Natural killer cell (primary cell): ENCODE measurements at regions not wholly inside any gene's neighbourhood (a gene's known extent, or its start where the extent isn't known, plus 50 kb on each side); places are given as distances from the start of the nearest gene placed in this dataset.

Experiments used
- ATAC-seq, 3 donors: fragments of 150-1000 bp in 2 of 3; fragments of 200-7000 bp in 1 of 3; cut with Tn5 transposase; 1 replicate in 1 of 3; 2 replicates in 2 of 3; pipeline ENCODE4 v1.10.0; 2021; ENCODE audit warnings: mild to moderate bottlenecking in 2 of 3, moderate library complexity in 2 of 3
- DNase-seq, 2 donors: peaks; one replicate each; pipeline versions ENCODE4 v3.0.0 to v3.0.0-alpha.2; 2013 to 2021; ENCODE audit warnings: mixed read lengths in 1 of 2
- H3K27ac ChIP-seq: one replicate; pipeline ENCODE4 v1.5.1; 2013; ENCODE audit warnings: mild to moderate bottlenecking, low read length
- H3K27me3 ChIP-seq: one replicate; pipeline ENCODE4 v1.6.1; 2013; ENCODE audit warnings: low read length; ENCODE audit not compliant: control insufficient read depth, insufficient read depth
- H3K36me3 ChIP-seq: one replicate; pipeline ENCODE4 v1.6.1; 2013; ENCODE audit warnings: low read length; ENCODE audit not compliant: control insufficient read depth, insufficient read depth
- H3K4me1 ChIP-seq: one replicate; pipeline ENCODE4 v1.6.1; 2013; ENCODE audit warnings: low read length; ENCODE audit not compliant: control insufficient read depth, insufficient read depth
- H3K4me3 ChIP-seq: one replicate; pipeline ENCODE4 v1.5.1; 2013; ENCODE audit warnings: low read length
- H3K9me3 ChIP-seq: one replicate; pipeline ENCODE4 v1.6.1; 2013; ENCODE audit warnings: low read length; ENCODE audit not compliant: control insufficient read depth, insufficient read depth
- H3K27ac Mint-ChIP-seq, 2 donors: one replicate each; pipeline ENCODE4 v1.8.0; 2022; ENCODE audit warnings: mild to moderate bottlenecking in 2 of 2, mixed read lengths in 2 of 2, moderate library complexity in 1 of 2
- H3K27me3 Mint-ChIP-seq, 2 donors: one replicate each; pipeline ENCODE4 v1.8.0; 2022; ENCODE audit warnings: low read depth in 2 of 2, mixed read lengths in 2 of 2
- H3K36me3 Mint-ChIP-seq: one replicate; pipeline ENCODE4 v1.8.0; 2022; ENCODE audit warnings: mixed read lengths
- H3K4me1 Mint-ChIP-seq, 2 donors: one replicate each; pipeline ENCODE4 v1.8.0; 2022; ENCODE audit warnings: mixed read lengths in 2 of 2
- H3K4me3 Mint-ChIP-seq: one replicate; pipeline ENCODE4 v1.8.0; 2022; ENCODE audit warnings: mild to moderate bottlenecking, moderate library complexity, mixed read lengths
- H3K9me3 Mint-ChIP-seq, 2 donors: one replicate each; pipeline ENCODE4 v1.8.0; 2022; ENCODE audit warnings: mixed read lengths in 2 of 2
- CTCF ChIP-seq: fragments of 200-600 bp; IDR thresholded peaks from one replicate; pipeline ENCODE4 v1.8.0; 2022; ENCODE audit warnings: antibody characterized with exemption
- WGBS: methylation state at CpG from one replicate; pipeline ENCODE4 v1.1.7; 2013; ENCODE audit warnings: missing lambda C conversion rate; ENCODE audit not compliant: insufficient coverage; 5-methylcytosine and 5-hydroxymethylcytosine counted together
- intact Hi-C: fragments of 100-400 bp; cut with micrococcal nuclease; formaldehyde crosslinking; loops from one replicate; pipeline ENCODE4 v1.14.2; 2022

- WGBS: 37% methylated on average over 19 of the region's 19 CpGs
- Mint-ChIP-seq H3K9me3 (no peaks in the 10 kb centered on the region), H3K4me3 (no peak overlapping the region), H3K36me3 (no peaks in the 10 kb centered on the region), H3K27ac (no peak overlapping the region), H3K27me3 (peaks cover 0 to 2% of the 10 kb centered on the region in 2 donors), H3K4me1 (no peaks in the 10 kb centered on the region)
- TF ChIP-seq CTCF: no peak
- no peaks in the 10 kb centered on the region for H3K27me3 ChIP-seq
- H3K4me3 ChIP-seq: no peak overlapping the region
- no peaks in the 10 kb centered on the region for H3K4me1 ChIP-seq
- ATAC-seq: peak in 1 of 3 donors; percentile 30
- no peak overlapping the region for H3K27ac ChIP-seq
- DNase-seq: no peak
- intact Hi-C loops: no loop called here
- no peaks in the 10 kb centered on the region for H3K9me3 ChIP-seq
- H3K36me3 ChIP-seq: no peaks in the 10 kb centered on the region
Measured at GRCh38 chr2:121095257-121096080, 189.5 kb downstream of the TFCP2L1 start.

- DNase-seq: no peak
- Mint-ChIP-seq H3K4me3 (no peak overlapping the region), H3K27me3 (peaks cover 0 to 2% of the 10 kb centered on the region in 2 donors), H3K27ac (no peak overlapping the region), H3K4me1 (no peaks in the 10 kb centered on the region), H3K9me3 (no peaks in the 10 kb centered on the region), H3K36me3 (no peaks in the 10 kb centered on the region)
- no peak for TF ChIP-seq CTCF
- Histone ChIP-seq H3K27ac (no peak overlapping the region), H3K4me1 (no peaks in the 10 kb centered on the region), H3K36me3 (no peaks in the 10 kb centered on the region), H3K27me3 (no peaks in the 10 kb centered on the region), H3K4me3 (no peak overlapping the region), H3K9me3 (no peaks in the 10 kb centered on the region)
- WGBS: 56% methylated on average over 3 of the region's 5 CpGs
- intact Hi-C loops: no loop called here
- ATAC-seq: no peak
Measured at GRCh38 chr2:121096611-121097010, 188.4 kb downstream of the TFCP2L1 start.

GRCh38 chr2:121098556-121098955 is 186.4 kb downstream of the TFCP2L1 start:
- Mint-ChIP-seq H3K9me3 (no peaks in the 10 kb centered on the region), H3K27me3 (peaks cover 2 to 11% of the 10 kb centered on the region in 2 donors), H3K4me1 (no peaks in the 10 kb centered on the region), H3K36me3 (no peaks in the 10 kb centered on the region), H3K4me3 (no peak overlapping the region), H3K27ac (no peak overlapping the region)
- WGBS: 88% methylated on average over 7 of the region's 7 CpGs
- Histone ChIP-seq H3K4me1 (no peaks in the 10 kb centered on the region), H3K27me3 (no peaks in the 10 kb centered on the region), H3K36me3 (no peaks in the 10 kb centered on the region), H3K27ac (no peak overlapping the region), H3K9me3 (no peaks in the 10 kb centered on the region), H3K4me3 (no peak overlapping the region)
- no peak for TF ChIP-seq CTCF
- DNase-seq (no peak), ATAC-seq (no peak)
- intact Hi-C loops: no loop called here
